Gastroesophageal sphincter (tissue), 3 donors: ENCODE measurements at regions not wholly inside any gene's neighbourhood (a gene's known extent, or its start where the extent isn't known, plus 50 kb on each side); places are given as distances from the start of the nearest gene placed in this dataset.

ENCODE experiments used
- CTCF ChIP-seq, 4 experiments: fragments of 200-600 bp in 2 of 4; fragments of 450-650 bp in 2 of 4; sonication (generic) in 1 of 4; IDR thresholded peaks; one replicate each; pipeline ENCODE4 v1.5.1; 2017 to 2019; ENCODE audit warnings: antibody characterized with exemption in 4 of 4, mild to moderate bottlenecking in 2 of 4, moderate library complexity in 2 of 4
- POLR2A ChIP-seq, 2 donors: fragments of 450-650 bp; IDR thresholded peaks; one replicate each; pipeline ENCODE4 v1.6.1; 2017; ENCODE audit warnings: antibody characterized with exemption in 2 of 2, mild to moderate bottlenecking in 2 of 2, moderate library complexity in 1 of 2

GRCh38 chr7:116138202-116138801 lies 72.0 kb upstream of the TES start:
- TF ChIP-seq POLR2A (IDR thresholded peaks at IDR 0.05): no peak
- peak; percentile 51 to 76 (median 70) for TF ChIP-seq CTCF (IDR thresholded peaks at IDR 0.05)
